Testis (tissue), 2 donors: ENCODE measurements at regions not wholly inside any gene's neighbourhood (a gene's known extent, or its start where the extent isn't known, plus 50 kb on each side); places are given as distances from the start of the nearest gene placed in this dataset.

ENCODE experiments used
- DNase-seq: peaks from one replicate; pipeline ENCODE4 v3.0.0-alpha.2; 2019
- H3K27ac ChIP-seq, 2 donors: fragments of 200-600 bp; sonication (generic); one replicate each; pipeline ENCODE4 v1.5.1; 2019
- H3K27me3 ChIP-seq: fragments of 200-600 bp; sonication (generic); one replicate; pipeline ENCODE4 v1.5.1; 2019
- H3K36me3 ChIP-seq: fragments of 200-600 bp; sonication (generic); one replicate; pipeline ENCODE4 v1.5.1; 2017; ENCODE audit warnings: low read depth; ENCODE audit errors: missing control alignments
- H3K4me1 ChIP-seq: fragments of 200-600 bp; sonication (generic); one replicate; pipeline ENCODE4 v1.5.1; 2019
- H3K4me3 ChIP-seq, 2 donors: fragments of 200-600 bp; sonication (generic); one replicate each; pipeline ENCODE4 v1.5.1; 2017 to 2019
- H3K9me3 ChIP-seq: fragments of 200-600 bp; sonication (generic); one replicate; pipeline ENCODE4 v1.5.1; 2017
- CTCF ChIP-seq, 3 experiments: fragments of 450-650 bp in 2 of 3; fragments of 200-600 bp in 1 of 3; sonication (generic) in 1 of 3; IDR thresholded peaks; one replicate each; pipeline ENCODE4 v1.5.1; 2016 to 2019; ENCODE audit warnings: antibody characterized with exemption in 3 of 3, mild to moderate bottlenecking in 2 of 3, moderate library complexity in 1 of 3
- POLR2A ChIP-seq: fragments of 450-650 bp; IDR thresholded peaks from one replicate; pipeline ENCODE4 v1.6.1; 2017; ENCODE audit warnings: antibody characterized with exemption, mild to moderate bottlenecking, moderate library complexity
- WGBS, 2 donors: methylation state at CpG; one replicate each; pipeline ENCODE4 v1.1.5; 2018; 5-methylcytosine and 5-hydroxymethylcytosine counted together
- intact Hi-C: fragments of 100-400 bp; cut with DNase I; formaldehyde crosslinking; loops from one replicate; pipeline ENCODE4 v1.15.1; 2023; ENCODE audit warnings: low total_unique reads

- Histone ChIP-seq H3K27me3 (no peaks in the 10 kb centered on the region), H3K4me3 (peak overlapping the region; percentile 29 to 60), H3K27ac (peak overlapping the region in 1 of 2 donors; percentile 8), H3K4me1 (peaks cover 8% of the 10 kb centered on the region), H3K9me3 (no peaks in the 10 kb centered on the region), H3K36me3 (no peaks in the 10 kb centered on the region)
- DNase-seq, result peak; percentile 41
- intact Hi-C loops, result no loop called here
- TF ChIP-seq CTCF (IDR thresholded peaks at IDR 0.05) (no peak), POLR2A (no peak)
- 17 to 19% methylated on average over 21 to 30 of the region's 30 CpGs for WGBS, 2 donors
These were observed 154.9 kb downstream of the OR2B2 start for GRCh38 chr6:27757307-27757706.

GRCh38 chr6:27755768-27756167 is 156.4 kb downstream of the OR2B2 start:
- TF ChIP-seq CTCF (IDR thresholded peaks at IDR 0.05), result no peak
- no peak for TF ChIP-seq POLR2A
- 84 to 87% methylated on average over 4 of the region's 4 CpGs for WGBS, 2 donors
- no peak for DNase-seq
- Histone ChIP-seq H3K4me1 (peaks cover 8% of the 10 kb centered on the region), H3K27me3 (no peaks in the 10 kb centered on the region), H3K9me3 (no peaks in the 10 kb centered on the region), H3K27ac (no peak overlapping the region), H3K36me3 (no peaks in the 10 kb centered on the region), H3K4me3 (no peak overlapping the region)
- intact Hi-C loops, result no loop called here

GRCh38 chr6:27754408-27754782 is 157.8 kb downstream of the OR2B2 start:
- Histone ChIP-seq H3K27ac (no peak overlapping the region), H3K4me3 (peak overlapping the region in 1 of 2 donors; percentile 85), H3K9me3 (no peaks in the 10 kb centered on the region), H3K27me3 (no peaks in the 10 kb centered on the region), H3K4me1 (peaks cover 8% of the 10 kb centered on the region), H3K36me3 (no peaks in the 10 kb centered on the region)
- intact Hi-C loops, result no loop called here
- no peak for DNase-seq
- TF ChIP-seq CTCF (IDR thresholded peaks at IDR 0.05), result no peak
- no peak for TF ChIP-seq POLR2A
- 11 to 24% methylated on average over 1 of the region's 1 CpG for WGBS, 2 donors

GRCh38 chr6:27753668-27754407 is 158.4 kb downstream of the OR2B2 start:
- DNase-seq, result peak; percentile 73
- intact Hi-C loops, result no loop called here
- peak overlapping the region; percentile 78 to 85 for H3K4me3 ChIP-seq

More at GRCh38 chr6:27753668-27754407, 158.4 kb downstream of the OR2B2 start:
- no peaks in the 10 kb centered on the region for H3K9me3 ChIP-seq
- H3K36me3 ChIP-seq, result no peaks in the 10 kb centered on the region
- no peak overlapping the region for H3K27ac ChIP-seq
- H3K27me3 ChIP-seq, result no peaks in the 10 kb centered on the region
- H3K4me1 ChIP-seq, result peaks cover 8% of the 10 kb centered on the region
- TF ChIP-seq POLR2A (no peak), CTCF (IDR thresholded peaks at IDR 0.05) (no peak)
- WGBS, 2 donors, result 0 to 1% methylated on average over 12 of the region's 12 CpGs
